Erythroblast (primary cell): ENCODE measurements at regions not wholly inside any gene's neighbourhood (a gene's known extent, or its start where the extent isn't known, plus 50 kb on each side); places are given as distances from the start of the nearest gene placed in this dataset.

Experiments used
- GATA1 ChIP-seq: IDR thresholded peaks from 2 replicates; pipeline ENCODE4 v1.6.1; 2011; ENCODE audit warnings: low read depth, mild to moderate bottlenecking, control low read depth, low read length, moderate library complexity
- POLR2A ChIP-seq: IDR thresholded peaks from 2 replicates; pipeline ENCODE4 v1.6.1; 2011; ENCODE audit warnings: mild to moderate bottlenecking, low read length

DNA sequence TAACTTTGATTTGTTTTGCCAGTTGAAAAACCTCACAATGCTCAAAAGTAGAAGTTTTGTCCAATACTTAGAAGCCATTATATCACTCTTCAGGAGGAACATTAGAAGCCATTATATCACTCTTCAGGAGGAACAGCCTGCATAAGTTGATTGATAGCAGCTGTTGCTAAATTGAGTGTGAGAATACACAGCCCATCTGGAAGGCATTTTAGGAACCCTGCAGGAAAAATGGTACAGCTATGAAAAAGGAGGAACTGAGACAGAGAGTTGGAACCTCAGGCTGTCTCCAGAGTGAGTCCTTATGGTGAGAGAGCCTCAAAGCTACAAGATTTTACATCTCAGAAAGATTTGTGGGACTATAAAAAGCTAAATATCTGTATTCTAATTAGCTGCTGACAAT is 207.0 kb downstream of the MYRFL start:
- TF ChIP-seq POLR2A (no peak), GATA1 (no peak)
